GM12873 (cell line): ENCODE measurements at regions not wholly inside any gene's neighbourhood (a gene's known extent, or its start where the extent isn't known, plus 50 kb on each side); places are given as distances from the start of the nearest gene placed in this dataset.

Experiments
- CTCF ChIP-seq: IDR thresholded peaks from 2 replicates; pipeline ENCODE4 v1.5.1; 2012; ENCODE audit warnings: low read depth, mild to moderate bottlenecking, moderate library complexity, low read length, control low read depth; ENCODE audit not compliant: insufficient read depth; ENCODE audit errors: missing control alignments

DNA sequence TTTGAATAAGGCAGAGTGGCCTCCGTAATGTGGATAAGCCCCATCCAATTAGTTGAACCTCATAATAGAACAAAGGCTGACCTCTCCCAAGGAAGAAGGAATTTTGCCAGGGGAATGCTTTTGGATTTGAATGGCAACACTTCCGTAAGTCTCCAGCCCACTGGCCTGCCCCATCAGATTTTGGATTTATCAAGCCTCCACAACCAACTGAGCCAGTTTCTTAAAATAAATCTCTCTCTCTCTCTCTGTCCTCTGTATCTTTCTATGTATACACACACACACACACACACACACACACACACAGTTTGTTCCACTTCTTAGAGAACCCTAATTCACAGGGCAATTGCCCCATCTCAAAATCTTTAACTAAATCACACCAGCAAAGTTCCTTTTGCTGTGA is 100.9 kb upstream of the CAV2 start:
- TF ChIP-seq CTCF: no peak

DNA sequence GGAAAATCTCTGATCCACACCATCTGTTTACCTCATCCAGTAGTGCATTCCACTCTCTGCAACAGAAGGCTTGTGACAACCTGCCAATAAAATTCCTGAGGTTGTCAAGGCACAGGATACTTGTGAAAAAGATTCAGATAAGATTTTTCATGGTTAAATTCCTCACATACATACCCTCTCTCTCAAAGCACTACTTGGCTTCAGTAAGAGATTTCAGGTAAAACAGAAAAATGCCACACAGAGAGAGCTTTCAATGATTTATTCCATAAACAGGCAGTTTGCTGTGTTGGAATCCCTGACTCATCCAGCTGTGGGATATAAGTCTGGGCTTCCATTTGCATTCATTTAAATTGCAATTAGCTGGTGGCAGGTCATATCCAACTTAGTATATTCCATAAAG is 99.7 kb upstream of the CAV2 start:
- no peak for TF ChIP-seq CTCF

DNA sequence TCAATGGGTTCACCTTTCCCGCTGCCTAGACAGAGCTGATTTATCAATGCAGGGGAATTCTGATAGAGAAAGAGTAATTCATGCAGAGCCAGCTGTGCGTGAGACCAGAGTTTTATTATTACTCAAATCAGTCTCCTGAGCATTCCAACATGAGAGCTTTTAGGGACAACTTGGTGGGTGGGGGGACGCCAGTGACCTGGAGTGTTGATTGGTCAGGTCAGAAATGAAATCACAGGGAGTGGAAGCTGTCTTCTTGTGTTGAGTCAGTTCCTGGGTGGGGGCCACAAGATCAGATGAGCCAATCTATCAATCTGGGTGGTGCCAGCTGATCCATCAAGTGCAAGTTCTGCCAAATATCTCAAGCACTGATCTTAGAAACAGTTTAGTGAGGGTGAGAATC is 99.0 kb upstream of the CAV2 start:
- no peak for TF ChIP-seq CTCF

GRCh38 chr7:116401711-116402110 is 97.8 kb upstream of the CAV2 start:
- TF ChIP-seq CTCF: no peak

DNA sequence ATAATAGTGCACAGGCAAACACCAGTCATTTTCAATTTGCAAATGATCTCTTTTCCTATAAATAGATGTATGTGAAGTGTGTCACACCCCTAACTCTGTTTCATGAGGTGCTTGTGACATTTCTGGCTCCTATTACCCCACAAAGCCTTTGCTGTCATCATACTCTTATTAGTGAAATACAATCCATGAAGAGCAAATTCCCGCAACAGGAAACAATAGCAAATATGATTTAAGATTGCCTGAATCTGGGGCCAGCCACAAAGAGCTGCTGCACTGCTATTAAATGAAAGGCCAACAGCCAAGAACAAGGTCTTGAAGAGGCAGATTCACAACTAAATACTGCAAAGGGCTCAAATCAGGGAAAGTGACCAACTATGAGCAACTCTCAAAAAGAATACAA is 96.3 kb upstream of the CAV2 start:
- no peak for TF ChIP-seq CTCF

DNA sequence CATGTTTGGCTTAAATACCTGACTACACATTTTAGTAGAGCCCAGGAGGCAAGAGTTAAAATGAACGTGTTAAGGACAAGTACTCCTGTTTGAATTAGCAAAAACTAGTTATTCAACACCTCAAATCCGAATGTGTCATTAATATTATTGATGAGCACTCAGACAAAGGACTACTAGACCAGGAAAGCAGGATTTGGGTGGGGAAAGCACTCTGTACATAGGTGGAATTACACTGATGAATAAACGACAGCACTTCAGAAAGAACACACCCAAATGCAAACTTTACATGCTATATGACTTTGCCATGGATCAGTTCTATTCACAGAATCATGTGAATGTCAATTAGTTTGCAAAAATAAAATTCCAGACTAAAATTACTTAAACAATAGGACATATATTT is 95.1 kb upstream of the CAV2 start:
- TF ChIP-seq CTCF: no peak

DNA sequence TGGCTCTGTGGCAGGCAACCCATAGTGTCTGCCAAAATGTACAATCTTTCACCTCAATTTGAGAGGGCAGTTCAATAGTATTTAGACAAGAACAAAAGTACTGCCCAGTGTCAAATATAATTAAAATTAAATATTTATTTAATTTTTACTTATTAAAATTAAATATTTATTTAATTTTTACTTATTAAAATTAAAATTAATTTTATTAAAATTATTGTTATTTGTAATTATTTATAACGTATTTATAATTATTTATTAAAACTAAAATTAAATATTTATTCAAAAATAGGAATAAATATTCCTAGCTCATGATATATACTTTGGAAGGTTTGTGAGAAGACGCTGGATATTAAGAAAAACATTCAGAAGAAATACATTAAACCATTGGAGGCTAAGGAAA is 93.7 kb upstream of the CAV2 start:
- TF ChIP-seq CTCF: no peak

DNA sequence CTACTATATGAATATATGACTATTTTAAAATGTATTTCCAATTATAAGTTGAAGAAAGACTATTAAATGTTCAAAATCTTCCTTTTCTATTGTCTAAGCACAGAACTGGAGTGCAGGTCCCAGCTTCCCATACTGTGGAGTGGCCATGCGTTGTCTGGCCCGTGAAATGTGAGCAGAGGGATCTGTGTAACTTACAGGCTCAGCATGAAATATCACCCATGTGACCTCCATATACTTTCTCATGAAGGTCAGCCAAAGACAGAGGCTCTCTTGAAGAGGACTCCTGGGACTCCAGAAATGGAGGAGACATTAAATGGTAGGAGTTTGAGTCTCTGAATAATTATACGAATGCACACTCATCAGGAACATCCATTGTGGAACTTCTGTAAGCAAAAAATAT is 92.4 kb upstream of the CAV2 start:
- TF ChIP-seq CTCF: no peak
